NCI-H2107 treated with DMSO at 0.1 percent for 48 hours (cell line): ENCODE measurements at regions not wholly inside any gene's neighbourhood (a gene's known extent, or its start where the extent isn't known, plus 50 kb on each side); places are given as distances from the start of the nearest gene placed in this dataset.
A peak's percentile ranks its signal among the peaks of the same experiment; 100 is the strongest.

ENCODE experiments used
- DNase-seq: peaks from one replicate; lab custom pipeline; 2025; ENCODE audit not compliant: unreplicated experiment; lab: John Stamatoyannopoulos, UW

DNA sequence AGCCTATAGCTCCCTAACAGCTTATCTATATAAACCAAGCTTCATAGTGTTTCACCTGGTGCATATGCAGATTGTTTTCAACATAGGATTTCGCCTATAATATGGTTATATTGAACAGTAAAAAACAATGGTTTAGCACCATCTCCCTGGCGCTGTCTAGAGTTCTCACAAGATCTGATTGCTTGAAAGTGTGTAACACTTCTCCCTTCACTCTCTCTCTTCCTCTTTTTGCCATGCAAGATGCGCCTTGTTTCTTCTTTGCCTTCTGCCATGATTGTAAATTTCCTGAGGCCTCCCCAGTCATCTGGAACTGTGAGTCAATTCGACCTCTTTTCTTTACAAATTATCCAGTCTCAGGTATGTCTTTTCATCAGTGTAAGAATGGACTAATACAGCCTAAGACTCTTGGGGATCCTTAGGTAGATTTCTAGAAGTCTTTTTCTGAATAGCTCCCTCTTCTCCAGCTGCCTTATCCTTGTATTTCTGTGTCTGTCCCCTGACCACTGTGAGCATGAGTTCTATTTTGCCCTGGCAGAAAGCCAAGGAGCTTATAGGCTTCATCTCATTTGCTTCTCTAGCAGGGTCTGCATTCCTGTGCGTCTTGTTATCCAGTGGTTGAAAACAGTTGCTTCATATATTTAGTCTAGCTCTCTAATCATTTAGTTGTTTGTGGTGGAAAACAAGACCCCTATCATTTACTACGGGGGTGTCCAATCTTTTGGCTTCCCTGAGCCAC lies 401.6 kb downstream of the GPD2 start:
- no peak for DNase-seq

DNA sequence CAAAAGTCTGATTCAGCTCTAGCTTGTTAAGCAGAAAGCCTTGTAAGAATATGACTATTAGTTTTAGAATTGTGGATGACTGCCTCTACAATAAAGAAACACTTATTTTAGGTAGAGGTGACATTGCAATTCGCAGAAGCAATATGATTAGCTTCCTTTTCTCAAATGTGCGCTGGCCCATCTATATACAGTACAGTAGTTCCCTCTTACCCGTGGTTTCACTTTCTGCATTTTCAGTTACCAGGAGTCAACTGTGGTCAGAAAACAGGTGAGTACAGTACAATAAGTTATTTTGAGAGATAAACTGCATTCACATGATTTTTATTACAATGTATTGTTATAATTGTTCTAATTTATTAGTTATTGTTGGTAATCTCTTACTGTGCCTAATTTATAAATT lies 405.1 kb downstream of the GPD2 start:
- no peak for DNase-seq

DNA sequence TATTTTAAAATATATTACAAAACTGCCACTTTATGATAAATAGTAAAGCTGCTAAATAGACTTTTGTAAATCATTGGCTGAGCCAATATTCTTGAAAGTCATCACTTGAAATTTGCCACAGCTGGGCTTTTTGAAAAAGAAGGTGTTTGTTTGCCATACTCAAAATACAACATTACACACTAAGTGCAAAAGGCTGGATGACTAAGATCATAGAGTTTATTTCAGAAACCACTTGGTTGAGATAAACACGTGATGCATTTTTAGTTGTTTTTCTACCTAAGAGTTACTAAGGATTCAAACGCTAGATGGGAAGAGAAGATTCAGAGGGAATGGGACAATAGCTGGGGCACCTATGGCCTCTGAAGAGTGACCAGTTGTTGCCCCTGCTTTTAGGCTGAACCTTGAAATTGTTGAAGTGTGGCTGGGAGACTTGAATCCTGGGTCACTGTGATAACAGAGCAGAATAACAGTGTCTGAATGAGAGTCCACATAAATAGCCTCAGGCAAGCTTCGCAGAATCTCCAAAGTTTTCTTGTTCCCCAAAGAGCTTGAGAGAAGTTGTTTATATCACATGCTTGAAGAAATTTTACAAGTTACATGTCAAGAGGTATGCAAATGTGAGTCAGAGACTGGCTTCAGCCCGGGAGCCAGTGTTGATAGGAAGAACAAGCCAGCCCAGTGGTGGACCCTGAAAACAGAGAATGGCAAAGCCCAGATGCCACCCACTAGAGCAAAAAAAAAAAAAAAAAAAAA lies 409.8 kb downstream of the GPD2 start:
- DNase-seq: no peak

DNA sequence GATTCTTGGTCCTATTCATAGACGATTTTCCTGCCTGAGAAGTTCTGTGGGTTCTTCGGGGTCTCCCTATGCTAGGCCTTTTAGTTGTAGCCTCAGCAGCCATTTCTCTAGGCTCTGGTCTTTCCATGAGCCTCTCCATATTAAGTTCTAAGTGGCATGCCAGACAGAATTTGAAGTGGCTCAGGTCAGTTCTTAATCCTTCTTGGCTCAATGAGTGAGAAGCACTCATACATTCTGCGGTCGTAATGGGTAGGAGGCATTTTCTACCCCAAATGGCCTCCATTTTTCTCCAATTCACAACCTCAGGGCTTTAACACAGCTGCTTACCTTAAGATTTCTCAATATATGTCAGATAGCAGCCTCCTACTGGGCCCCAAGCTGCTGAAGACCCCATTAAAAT lies 405.3 kb upstream of the GALNT5 start:
- no peak for DNase-seq

DNA sequence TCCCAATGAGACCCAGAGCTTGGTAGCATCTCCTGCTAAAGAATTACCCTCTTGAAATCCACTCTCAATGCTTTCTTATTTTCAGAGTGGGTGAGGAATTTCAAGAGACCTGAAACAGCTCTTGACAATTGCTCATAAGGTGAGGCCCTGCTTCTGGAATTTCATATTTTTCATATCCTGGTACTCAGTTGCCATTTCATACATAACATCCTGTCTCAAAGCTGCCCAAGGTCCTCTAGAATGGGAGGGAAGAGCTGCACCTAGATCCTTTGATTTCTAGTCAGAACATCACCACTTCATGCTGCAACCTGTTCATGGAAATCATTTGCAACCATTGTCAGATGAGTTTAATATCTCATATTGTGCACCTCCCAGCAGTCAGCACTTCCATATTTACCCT lies 404.8 kb upstream of the GALNT5 start:
- DNase-seq: no peak

DNA sequence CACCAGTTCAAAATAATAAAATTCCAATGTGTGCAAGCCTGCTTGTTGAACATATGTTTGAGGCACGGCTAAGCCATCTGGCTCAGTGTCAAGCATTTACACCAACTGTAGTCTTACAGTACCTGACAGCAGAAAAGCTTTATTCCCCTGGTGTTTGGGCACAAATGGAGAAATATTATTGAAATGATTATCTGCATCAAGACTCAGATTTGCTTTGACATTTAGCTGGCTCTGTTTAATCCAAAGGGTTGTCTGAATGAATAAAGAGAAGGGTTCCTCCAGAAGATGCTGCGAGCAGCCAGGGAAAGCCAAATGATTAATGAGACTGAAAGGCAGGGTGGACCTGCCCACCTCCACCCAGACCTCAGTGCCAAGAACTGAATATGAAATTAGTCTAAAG lies 393.2 kb upstream of the GALNT5 start:
- DNase-seq: no peak

DNA sequence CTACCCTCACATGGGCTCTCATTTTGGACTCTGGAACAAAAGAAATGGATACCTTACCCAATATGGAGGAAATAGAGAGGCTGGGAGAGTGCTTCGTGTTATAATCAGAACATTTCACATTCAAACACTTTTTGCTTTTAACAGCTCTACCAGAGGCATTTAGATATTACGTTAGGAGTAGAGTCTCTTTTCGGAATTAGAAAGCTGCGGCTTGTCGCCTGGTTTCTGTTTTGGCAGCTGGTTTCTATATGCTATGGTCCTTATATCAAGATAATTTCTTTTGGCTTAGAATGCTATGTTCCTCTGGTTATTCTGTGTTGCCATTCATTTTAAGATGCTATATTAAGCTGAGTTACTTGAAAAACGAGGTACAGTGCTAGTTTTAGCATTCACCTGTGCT lies 392.8 kb upstream of the GALNT5 start:
- no peak for DNase-seq

DNA sequence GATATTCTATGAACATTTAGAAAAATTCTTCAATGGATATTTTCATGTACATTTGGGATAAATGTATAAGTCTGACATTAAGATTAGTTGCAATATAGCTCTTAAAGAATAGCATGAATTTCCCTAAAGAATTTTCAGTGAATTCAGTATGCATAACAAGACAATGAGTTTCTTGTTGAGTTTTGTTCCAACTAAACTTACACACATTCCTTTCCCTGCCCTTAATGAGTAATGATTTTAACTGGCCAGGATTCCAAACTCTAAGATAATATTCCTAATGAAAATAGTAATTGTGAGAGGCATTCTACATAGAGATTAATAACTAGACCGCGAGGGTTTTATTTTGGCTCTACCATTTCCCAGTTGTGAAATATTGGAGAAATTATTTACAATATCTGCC lies 390.3 kb upstream of the GALNT5 start:
- no peak for DNase-seq

DNA sequence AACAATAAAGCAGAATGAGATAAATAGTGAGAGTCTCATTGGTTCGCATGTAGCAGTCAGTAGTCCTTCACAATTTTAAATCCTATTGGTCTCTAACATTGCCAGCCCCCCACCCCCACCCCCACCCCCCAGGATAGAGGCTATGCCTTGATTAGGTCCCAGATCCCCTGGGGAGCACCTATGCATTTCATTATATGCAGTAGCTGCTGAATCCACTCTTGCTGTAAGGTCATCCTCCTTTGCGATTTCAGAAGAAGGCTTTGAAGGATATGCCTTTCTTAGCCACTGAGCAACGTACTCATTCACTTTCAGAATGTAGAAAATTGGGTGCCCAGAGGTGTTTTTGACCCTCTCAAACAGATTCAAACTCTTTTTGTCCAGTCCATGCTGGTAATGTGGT lies 382.8 kb upstream of the GALNT5 start:
- no peak for DNase-seq

DNA sequence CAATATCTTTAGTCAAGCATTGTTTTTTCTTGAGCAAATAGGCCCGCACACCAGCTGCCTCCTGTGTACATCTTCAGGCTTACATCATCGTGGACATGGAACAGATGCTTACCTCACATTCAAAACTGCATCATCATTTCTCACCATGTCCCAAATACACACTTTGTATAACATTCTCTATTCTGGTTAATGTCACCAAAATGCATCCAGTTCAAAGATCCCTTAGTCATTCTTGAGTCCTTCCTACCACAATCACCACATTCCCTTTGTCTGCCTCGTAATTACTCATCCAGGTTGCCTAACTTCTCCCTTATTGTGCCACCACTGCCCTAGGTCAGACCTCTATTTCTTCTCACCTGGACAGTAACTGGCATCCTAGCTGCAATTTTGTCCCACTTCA lies 373.7 kb upstream of the GALNT5 start:
- no peak for DNase-seq

DNA sequence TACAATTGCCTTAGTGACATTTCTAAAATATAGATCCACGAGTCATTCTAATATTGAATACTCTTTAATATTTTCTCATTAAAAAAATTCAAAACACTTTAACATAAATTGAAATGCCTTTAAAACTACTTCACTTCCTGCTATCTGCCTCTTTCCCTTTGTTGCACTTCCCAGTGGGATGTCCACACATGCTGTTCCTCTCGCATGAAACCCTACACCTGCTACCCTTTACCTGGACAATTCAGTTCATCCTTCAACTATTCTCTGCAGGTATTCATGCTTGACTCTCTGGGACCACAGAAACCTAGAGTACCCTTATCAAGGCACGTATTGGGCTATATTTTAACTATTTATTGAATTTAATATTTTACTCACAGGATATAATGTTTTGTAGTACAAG lies 373.3 kb upstream of the GALNT5 start:
- DNase-seq: peak; percentile 2

DNA sequence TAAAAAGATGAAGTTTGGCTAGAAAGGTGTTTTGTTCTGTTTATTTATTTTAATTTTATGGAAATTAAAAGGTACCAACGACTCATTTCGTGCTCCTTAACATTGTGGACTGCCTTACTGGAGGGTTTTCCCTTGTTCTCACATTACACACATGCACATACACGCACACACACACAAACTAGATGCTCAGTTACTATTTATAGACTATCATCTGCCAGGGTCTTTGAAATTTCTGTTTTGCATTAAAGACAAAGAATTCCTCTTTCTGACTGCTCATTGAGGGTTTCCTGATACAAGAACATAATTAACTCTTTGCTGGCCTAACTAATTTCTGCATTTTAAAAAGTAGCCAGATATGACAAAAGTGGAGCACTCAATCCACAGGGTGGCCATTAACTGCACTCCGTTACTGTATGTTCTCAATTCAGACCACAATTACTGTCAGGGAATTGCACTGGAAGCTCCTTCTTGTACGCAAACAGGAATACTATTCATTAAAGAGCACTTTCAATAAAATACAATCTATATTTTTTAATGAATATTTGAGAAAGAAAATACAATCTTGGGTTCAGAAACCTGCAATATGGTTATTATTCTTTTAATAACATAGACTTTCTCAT lies 366.9 kb upstream of the GALNT5 start:
- peak; percentile 25 for DNase-seq

DNA sequence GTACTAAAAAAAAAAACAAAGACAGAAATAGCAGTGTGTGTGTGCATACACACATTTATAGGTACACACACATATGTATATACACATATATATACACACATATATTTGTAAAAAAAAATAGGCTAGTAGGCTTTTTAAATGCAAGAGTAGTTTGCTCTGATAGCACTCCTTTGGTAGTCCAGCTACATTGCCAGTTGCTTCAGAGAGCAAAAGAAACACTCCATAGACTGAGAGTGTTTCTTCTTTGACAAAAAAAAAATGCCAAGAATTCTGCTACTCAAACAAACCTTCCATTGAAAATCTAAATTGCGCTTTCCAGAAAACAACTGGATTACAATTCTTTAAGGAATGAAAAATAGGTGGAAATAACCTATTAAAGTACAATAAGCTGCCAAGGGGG lies 365.9 kb upstream of the GALNT5 start:
- DNase-seq: no peak

DNA sequence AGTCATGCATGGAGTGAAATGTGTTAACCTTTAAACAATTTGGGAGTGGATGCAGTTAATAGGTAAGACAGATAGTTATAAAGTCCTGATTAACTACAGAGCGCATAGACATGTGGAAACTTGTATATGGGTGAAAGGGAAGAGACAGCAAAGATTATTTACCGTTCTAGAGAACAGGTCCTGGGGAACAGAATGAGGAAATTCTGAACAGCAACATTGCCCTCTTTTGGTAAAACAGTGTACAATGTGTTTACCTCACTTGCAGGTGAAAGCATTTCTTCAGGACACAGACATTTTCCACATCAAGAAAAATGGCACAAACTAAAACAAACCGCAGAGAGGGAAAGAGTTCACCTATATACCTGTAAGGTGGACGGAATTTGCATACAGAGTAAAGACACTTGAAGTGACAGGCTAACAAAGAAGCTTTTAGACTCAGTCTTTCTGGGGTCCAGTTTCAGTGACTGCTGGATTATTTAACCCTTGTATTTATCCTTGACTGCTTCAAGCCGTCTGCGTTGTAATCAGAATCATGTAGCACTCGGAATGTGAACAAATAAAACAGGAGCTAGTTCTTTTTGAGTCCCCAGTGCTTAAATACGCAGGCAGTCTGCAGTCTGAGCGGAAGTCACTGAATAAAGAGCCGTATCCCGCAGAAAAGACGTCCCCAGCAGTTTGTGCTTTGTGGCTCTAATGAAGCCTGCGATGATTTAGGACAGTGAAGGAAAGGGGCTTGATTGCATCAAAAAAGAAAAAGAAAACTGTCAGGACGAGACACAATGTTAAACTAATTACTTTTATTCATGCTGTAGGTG lies 364.8 kb upstream of the GALNT5 start:
- DNase-seq: peak; percentile 40

DNA sequence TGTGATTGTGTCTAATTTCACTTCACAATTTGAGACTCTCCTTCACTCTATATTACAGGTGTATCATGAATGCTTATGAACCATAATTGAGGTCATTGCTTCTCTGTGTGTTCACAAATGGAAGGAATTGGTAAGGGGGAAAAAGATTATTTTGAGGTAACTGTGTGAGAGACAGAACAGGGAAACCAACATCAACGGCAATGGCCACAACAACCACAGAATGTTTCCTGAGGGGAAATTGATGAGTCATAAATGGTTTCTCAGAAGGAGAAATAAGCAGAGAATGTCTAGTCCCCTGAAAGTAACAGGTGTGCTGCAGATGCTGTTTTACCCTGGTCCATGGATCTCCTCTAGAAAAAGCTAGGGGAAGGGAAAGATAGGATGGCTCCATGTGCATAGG lies 361.2 kb upstream of the GALNT5 start:
- DNase-seq: no peak

DNA sequence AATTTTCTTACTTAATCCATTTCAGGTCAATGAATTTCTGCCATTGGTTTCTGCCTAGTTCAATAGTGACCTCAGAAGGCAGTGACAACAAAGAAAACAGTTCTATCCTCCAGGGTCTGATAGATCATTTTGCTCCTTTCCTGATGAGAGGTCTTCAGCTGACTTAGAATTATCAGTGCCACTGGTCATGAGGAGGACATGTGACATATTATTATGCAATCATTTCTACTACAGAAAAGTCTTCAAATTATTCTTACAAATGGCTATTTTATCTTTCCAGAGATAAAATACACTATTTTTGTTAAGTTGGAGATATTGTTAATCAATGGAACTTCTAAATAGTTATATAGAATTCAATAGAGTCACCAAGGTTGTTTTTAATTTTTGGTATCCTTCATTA lies 360.0 kb upstream of the GALNT5 start:
- no peak for DNase-seq

DNA sequence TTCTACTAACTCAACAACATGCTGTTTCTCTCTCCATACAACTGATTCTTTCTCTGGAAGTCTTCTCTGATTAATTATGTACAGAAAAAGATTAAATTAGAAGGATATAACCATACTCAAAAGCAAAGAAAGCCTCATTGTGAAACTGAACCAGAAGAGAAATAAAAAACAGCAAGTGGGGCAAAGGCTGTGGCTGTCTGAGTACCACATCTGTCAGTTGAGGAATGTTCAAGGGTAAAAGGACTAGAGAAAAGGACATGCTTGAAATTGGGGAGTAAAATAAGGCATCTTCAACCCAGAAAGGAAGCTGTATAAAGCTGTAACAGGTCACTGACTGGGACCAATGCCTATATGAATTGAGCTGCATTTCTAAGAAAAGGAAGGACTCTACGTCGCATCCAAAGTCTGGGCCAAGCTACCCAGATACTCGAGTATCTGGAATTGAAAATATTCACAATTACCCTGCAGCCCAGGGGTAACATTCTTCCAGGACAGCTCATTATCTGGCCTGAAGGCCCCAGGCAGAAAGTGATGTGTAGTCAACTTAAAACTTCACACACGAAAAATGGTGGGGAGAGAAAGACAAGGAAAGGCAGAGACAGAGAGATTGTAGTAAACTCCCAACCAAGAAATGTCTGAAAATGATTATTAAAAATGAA lies 356.0 kb upstream of the GALNT5 start:
- no peak for DNase-seq

DNA sequence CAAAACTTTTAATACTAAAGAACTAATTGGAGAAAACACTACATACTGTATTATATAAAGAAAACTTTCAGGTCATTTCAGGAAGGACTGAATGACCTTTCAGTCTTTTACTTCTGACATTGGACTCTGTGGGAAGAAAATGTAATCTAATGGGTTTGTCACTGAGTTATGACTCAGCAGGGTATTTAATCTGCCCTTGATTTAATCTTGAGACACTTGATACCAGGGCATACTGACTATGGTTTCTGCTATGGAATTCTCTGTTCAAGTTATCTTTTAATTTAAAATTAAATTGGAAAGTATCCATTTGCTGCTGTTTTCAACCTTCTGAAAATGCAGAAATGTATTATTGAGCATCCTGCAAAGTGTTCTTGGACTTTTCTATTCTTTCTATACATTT lies 354.2 kb upstream of the GALNT5 start:
- DNase-seq: no peak

DNA sequence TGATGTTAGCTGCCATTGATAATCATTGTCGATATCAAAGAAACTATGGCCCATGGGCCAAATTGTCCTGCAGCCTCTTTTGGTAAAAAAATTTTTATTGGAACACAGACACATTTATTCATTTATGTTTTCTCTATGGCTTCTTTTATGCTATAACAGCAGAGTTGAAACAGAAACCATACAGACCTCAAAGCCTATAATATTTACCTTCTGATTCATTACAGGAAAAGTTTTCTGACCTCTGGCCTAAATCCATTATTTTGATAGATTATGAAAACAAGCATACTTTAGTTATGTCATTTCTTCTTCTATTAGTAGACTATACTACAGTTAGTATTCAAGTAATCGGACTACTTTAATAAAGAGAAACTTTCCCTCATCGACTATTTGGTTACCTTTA lies 349.7 kb upstream of the GALNT5 start:
- no peak for DNase-seq

DNA sequence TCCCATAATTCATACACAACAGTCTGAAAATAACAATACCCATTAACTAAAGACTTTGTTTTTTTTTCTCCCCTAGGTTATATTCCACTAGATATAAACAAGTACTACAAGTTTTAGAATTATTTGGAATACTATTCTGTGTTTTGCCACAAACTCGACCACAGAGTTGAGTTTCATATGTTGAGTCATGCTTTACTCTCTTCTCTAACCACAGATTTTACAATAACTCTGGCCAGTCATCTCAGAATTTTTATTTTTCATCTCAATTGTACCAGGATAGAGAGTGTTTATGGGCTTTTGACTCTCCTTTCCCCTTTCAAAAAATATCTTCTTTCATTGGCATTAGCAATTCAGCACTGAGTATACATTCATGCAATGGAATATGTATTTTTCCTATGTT lies 348.7 kb upstream of the GALNT5 start:
- DNase-seq: no peak

DNA sequence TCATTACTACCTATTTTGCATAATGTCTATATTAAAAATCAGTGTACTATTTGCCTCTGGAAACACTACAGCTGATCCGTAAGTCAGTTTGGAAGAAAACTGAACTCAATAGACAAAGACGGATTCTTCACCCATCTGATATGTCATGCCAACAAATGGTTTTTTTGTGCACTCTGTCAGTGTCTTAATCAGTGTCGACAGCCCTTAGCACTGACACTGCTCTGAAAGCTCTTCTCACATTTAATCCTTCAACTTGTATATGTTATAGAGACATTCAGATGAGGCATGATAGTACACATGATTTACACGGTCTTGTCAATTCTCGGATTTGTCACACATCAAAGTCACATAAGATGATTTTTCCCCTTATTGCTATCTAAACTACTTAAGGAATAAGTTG lies 347.5 kb upstream of the GALNT5 start:
- DNase-seq: no peak
